ENCODE measurements at regions not wholly inside any gene's neighbourhood (a gene's known extent, or its start where the extent isn't known, plus 50 kb on each side); places are given as distances from the start of the nearest gene placed in this dataset.

- TF ChIP-seq, protein P1, sequence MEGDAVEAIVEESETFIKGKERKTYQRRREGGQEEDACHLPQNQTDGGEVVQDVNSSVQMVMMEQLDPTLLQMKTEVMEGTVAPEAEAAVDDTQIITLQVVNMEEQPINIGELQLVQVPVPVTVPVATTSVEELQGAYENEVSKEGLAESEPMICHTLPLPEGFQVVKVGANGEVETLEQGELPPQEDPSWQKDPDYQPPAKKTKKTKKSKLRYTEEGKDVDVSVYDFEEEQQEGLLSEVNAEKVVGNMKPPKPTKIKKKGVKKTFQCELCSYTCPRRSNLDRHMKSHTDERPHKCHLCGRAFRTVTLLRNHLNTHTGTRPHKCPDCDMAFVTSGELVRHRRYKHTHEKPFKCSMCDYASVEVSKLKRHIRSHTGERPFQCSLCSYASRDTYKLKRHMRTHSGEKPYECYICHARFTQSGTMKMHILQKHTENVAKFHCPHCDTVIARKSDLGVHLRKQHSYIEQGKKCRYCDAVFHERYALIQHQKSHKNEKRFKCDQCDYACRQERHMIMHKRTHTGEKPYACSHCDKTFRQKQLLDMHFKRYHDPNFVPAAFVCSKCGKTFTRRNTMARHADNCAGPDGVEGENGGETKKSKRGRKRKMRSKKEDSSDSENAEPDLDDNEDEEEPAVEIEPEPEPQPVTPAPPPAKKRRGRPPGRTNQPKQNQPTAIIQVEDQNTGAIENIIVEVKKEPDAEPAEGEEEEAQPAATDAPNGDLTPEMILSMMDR (conservative IDR thresholded peaks at IDR 0.05 in 1 of 2, IDR thresholded peaks at IDR 0.05 in 1 of 2; ENCODE audit: low read depth in 1 of 2, low read length in 2 of 2) = no peak
- TF ChIP-seq EZH2 (IDR thresholded peaks at IDR 0.05; ENCODE audit: low read length, missing control alignments) = no peak
These were observed 193.6 kb upstream of the TMEM260 start for GRCh38 chr14:56386024-56386423.
